ENCODE measurements at regions not wholly inside any gene's neighbourhood (a gene's known extent, or its start where the extent isn't known, plus 50 kb on each side); places are given as distances from the start of the nearest gene placed in this dataset.

DNA sequence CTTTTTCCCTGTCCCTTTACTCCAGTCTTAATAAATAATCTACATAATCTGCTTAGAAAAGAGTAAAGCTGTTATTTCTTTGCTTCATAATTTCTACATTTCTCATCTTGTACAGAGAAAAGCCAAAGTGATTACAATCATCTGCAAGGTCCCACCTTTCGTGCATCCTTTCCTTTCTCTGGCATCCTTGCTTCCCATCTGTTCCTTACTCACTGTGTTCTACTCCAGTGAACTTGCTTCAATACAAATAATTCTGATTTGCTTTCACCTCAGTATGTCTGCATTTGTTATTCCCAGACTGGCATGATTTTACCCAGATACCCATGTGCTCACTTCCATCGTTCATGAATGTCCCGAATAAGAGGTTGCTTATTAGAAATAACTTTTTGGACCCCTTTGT lies 99.4 kb upstream of the DSEL start:
- Histone ChIP-seq H3K27ac (ENCODE audit: low read depth, low read length) (no peak overlapping the region), H3K4me3 (ENCODE audit: low read length) (no peak overlapping the region), H3K27me3 (ENCODE audit: control insufficient read depth, insufficient read depth, low read length) (no peaks in the 10 kb centered on the region), H3K9ac (ENCODE audit: low read length) (no peak overlapping the region), H3K4me1 (ENCODE audit: control insufficient read depth, insufficient read depth, low read length) (no peaks in the 10 kb centered on the region), H3K36me3 (ENCODE audit: control insufficient read depth, insufficient read depth, low read length) (no peaks in the 10 kb centered on the region)

DNA sequence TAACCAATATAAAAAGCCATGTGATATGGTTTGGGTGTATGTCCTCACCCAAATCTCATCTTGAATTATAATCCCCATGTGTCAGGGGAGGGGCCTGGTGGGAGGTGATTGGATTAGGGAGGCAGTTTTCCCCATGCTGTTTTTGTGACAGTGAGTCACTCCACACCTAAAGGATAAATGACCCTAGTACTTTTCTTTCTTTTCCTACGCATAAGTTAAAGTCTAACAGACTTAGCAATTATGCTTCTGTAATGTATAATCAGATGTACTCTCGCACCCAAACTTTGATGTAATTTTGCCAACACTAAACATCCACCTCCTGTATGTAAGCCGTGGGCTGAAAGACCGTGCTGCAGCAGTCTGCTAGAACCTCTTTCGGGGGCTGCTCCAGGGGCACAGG lies 97.2 kb upstream of the DSEL start:
- Histone ChIP-seq H3K27me3 (ENCODE audit: control insufficient read depth, insufficient read depth, low read length) (no peaks in the 10 kb centered on the region), H3K9ac (ENCODE audit: low read length) (no peak overlapping the region), H3K4me1 (ENCODE audit: control insufficient read depth, insufficient read depth, low read length) (no peaks in the 10 kb centered on the region), H3K4me3 (ENCODE audit: low read length) (no peak overlapping the region), H3K27ac (ENCODE audit: low read depth, low read length) (no peak overlapping the region), H3K36me3 (ENCODE audit: control insufficient read depth, insufficient read depth, low read length) (no peaks in the 10 kb centered on the region)

- Histone ChIP-seq H3K9ac (ENCODE audit: low read length) (no peak overlapping the region), H3K4me3 (ENCODE audit: low read length) (no peak overlapping the region), H3K27ac (ENCODE audit: low read depth, low read length) (no peak overlapping the region), H3K36me3 (ENCODE audit: control insufficient read depth, insufficient read depth, low read length) (no peaks in the 10 kb centered on the region), H3K27me3 (ENCODE audit: control insufficient read depth, insufficient read depth, low read length) (no peaks in the 10 kb centered on the region), H3K4me1 (ENCODE audit: control insufficient read depth, insufficient read depth, low read length) (no peaks in the 10 kb centered on the region)
Measured at GRCh38 chr18:67612281-67612680, 95.8 kb upstream of the DSEL start.

DNA sequence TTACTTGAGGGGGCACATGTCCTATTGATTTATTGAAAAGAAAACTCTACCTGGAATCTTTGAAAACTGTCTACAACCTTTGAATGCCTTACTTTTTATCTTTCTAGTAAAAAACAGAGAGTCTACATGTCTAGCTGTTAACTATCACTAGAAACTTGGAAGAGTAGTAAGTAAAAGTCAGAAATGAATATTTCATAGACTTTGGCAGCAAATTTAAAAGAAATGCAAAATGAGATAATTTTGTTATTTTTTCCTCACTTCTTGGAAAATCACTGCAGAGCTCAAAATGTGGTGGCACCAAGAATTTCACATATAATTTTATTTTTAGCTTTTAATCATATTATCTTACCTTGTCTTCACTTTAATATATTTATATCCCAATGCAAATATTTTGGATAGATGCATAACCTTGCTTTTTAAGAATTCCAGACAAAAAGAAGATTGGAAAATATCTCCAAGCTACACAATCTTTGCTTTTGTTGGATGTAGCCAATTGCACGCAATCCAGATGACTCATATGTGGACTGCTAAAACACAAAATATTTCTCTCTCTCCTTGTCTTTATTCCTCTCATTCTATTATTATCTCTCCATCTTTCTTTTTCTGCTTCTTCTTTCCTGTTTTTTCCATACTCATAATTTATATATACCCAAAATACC lies 92.2 kb upstream of the DSEL start:
- Histone ChIP-seq H3K27ac (ENCODE audit: low read depth, low read length) (no peak overlapping the region), H3K4me3 (ENCODE audit: low read length) (no peak overlapping the region), H3K4me1 (ENCODE audit: control insufficient read depth, insufficient read depth, low read length) (no peaks in the 10 kb centered on the region), H3K9ac (ENCODE audit: low read length) (no peak overlapping the region), H3K27me3 (ENCODE audit: control insufficient read depth, insufficient read depth, low read length) (no peaks in the 10 kb centered on the region), H3K36me3 (ENCODE audit: control insufficient read depth, insufficient read depth, low read length) (no peaks in the 10 kb centered on the region)

- Histone ChIP-seq H3K9ac (ENCODE audit: low read length) (no peak overlapping the region), H3K4me3 (ENCODE audit: low read length) (no peak overlapping the region), H3K4me1 (ENCODE audit: control insufficient read depth, insufficient read depth, low read length) (no peaks in the 10 kb centered on the region), H3K27me3 (ENCODE audit: control insufficient read depth, insufficient read depth, low read length) (no peaks in the 10 kb centered on the region), H3K27ac (ENCODE audit: low read depth, low read length) (no peak overlapping the region), H3K36me3 (ENCODE audit: control insufficient read depth, insufficient read depth, low read length) (no peaks in the 10 kb centered on the region)
Measured at GRCh38 chr18:67608191-67608590, 91.7 kb upstream of the DSEL start.

GRCh38 chr18:67600181-67601180 lies 84.0 kb upstream of the DSEL start:
- H3K27ac ChIP-seq (ENCODE audit: low read depth, low read length), result no peak overlapping the region

GRCh38 chr18:67599277-67599676 lies 82.8 kb upstream of the DSEL start:
- no peak overlapping the region for H3K4me3 ChIP-seq (ENCODE audit: low read length)

More at GRCh38 chr18:67600181-67601180, 84.0 kb upstream of the DSEL start:
- Histone ChIP-seq H3K27me3 (ENCODE audit: control insufficient read depth, insufficient read depth, low read length) (no peaks in the 10 kb centered on the region), H3K36me3 (ENCODE audit: control insufficient read depth, insufficient read depth, low read length) (no peaks in the 10 kb centered on the region), H3K9ac (ENCODE audit: low read length) (no peak overlapping the region), H3K4me1 (ENCODE audit: control insufficient read depth, insufficient read depth, low read length) (no peaks in the 10 kb centered on the region), H3K4me3 (ENCODE audit: low read length) (no peak overlapping the region)

DNA sequence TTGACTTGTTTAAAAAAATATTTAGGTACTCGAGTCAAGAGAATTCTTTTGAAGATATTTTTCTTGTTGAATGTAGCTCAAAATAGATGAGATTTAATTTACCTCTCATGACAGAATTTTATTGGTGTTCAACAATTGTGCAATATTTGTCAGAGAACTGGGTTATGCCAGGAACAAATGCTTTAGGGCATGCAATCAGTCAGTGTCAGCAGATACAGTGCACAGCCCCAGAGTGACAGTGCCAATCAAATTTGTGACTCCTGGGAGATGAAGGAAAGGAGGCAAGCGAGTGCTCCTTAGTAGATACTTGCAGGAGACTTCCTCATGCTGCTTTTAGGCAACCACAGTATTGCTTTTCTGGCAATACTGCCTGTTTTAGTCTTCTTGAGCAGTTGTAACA lies 81.2 kb upstream of the DSEL start:
- Histone ChIP-seq H3K9ac (ENCODE audit: low read length) (no peak overlapping the region), H3K4me1 (ENCODE audit: control insufficient read depth, insufficient read depth, low read length) (no peaks in the 10 kb centered on the region), H3K36me3 (ENCODE audit: control insufficient read depth, insufficient read depth, low read length) (no peaks in the 10 kb centered on the region), H3K4me3 (ENCODE audit: low read length) (no peak overlapping the region), H3K27ac (ENCODE audit: low read depth, low read length) (no peak overlapping the region), H3K27me3 (ENCODE audit: control insufficient read depth, insufficient read depth, low read length) (no peaks in the 10 kb centered on the region)

More at GRCh38 chr18:67599277-67599676, 82.8 kb upstream of the DSEL start:
- Histone ChIP-seq H3K27me3 (ENCODE audit: control insufficient read depth, insufficient read depth, low read length) (no peaks in the 10 kb centered on the region), H3K27ac (ENCODE audit: low read depth, low read length) (no peak overlapping the region), H3K36me3 (ENCODE audit: control insufficient read depth, insufficient read depth, low read length) (no peaks in the 10 kb centered on the region), H3K4me1 (ENCODE audit: control insufficient read depth, insufficient read depth, low read length) (no peaks in the 10 kb centered on the region), H3K9ac (ENCODE audit: low read length) (no peak overlapping the region)

DNA sequence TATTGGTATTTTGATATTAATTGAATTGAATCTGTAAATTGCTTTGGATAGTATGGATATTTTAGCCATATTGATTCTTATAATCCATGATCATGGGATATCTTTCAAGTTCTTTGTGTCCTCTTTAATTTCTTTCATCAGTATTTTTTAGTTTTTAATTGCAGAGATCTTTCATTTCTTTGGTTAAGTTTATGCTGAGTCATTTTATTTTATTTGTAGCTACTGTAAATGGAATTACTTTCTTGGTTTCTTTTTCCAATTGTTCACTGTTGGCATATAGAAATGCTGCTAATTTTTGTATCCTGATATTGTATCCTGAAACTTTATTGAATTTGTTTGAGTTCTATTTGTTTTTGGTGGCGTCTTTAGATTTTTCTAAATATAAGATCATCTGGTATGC lies 79.5 kb upstream of the DSEL start:
- Histone ChIP-seq H3K27me3 (ENCODE audit: control insufficient read depth, insufficient read depth, low read length) (no peaks in the 10 kb centered on the region), H3K27ac (ENCODE audit: low read depth, low read length) (no peak overlapping the region), H3K36me3 (ENCODE audit: control insufficient read depth, insufficient read depth, low read length) (no peaks in the 10 kb centered on the region), H3K4me1 (ENCODE audit: control insufficient read depth, insufficient read depth, low read length) (no peaks in the 10 kb centered on the region), H3K4me3 (ENCODE audit: low read length) (no peak overlapping the region), H3K9ac (ENCODE audit: low read length) (no peak overlapping the region)

GRCh38 chr18:67590571-67591141 lies 74.1 kb upstream of the DSEL start:
- Histone ChIP-seq H3K4me1 (ENCODE audit: control insufficient read depth, insufficient read depth, low read length) (no peaks in the 10 kb centered on the region), H3K9ac (ENCODE audit: low read length) (no peak overlapping the region), H3K27me3 (ENCODE audit: control insufficient read depth, insufficient read depth, low read length) (no peaks in the 10 kb centered on the region), H3K36me3 (ENCODE audit: control insufficient read depth, insufficient read depth, low read length) (no peaks in the 10 kb centered on the region), H3K27ac (ENCODE audit: low read depth, low read length) (no peak overlapping the region), H3K4me3 (ENCODE audit: low read length) (no peak overlapping the region)

GRCh38 chr18:67589325-67589724 lies 72.8 kb upstream of the DSEL start:
- H3K4me3 ChIP-seq (ENCODE audit: low read length), result no peak overlapping the region
- H3K36me3 ChIP-seq (ENCODE audit: control insufficient read depth, insufficient read depth, low read length), result no peaks in the 10 kb centered on the region
- no peaks in the 10 kb centered on the region for H3K4me1 ChIP-seq (ENCODE audit: control insufficient read depth, insufficient read depth, low read length)
- H3K9ac ChIP-seq (ENCODE audit: low read length), result no peak overlapping the region
- no peak overlapping the region for H3K27ac ChIP-seq (ENCODE audit: low read depth, low read length)
- H3K27me3 ChIP-seq (ENCODE audit: control insufficient read depth, insufficient read depth, low read length), result no peaks in the 10 kb centered on the region

- Histone ChIP-seq H3K4me1 (ENCODE audit: control insufficient read depth, insufficient read depth, low read length) (no peaks in the 10 kb centered on the region), H3K27ac (ENCODE audit: low read depth, low read length) (no peak overlapping the region), H3K4me3 (ENCODE audit: low read length) (no peak overlapping the region), H3K36me3 (ENCODE audit: control insufficient read depth, insufficient read depth, low read length) (no peaks in the 10 kb centered on the region), H3K9ac (ENCODE audit: low read length) (no peak overlapping the region), H3K27me3 (ENCODE audit: control insufficient read depth, insufficient read depth, low read length) (no peaks in the 10 kb centered on the region)
Measured at GRCh38 chr18:67586101-67586500, 69.6 kb upstream of the DSEL start.
